ENCODE measurements at regions not wholly inside any gene's neighbourhood (a gene's known extent, or its start where the extent isn't known, plus 50 kb on each side); places are given as distances from the start of the nearest gene placed in this dataset.

DNA sequence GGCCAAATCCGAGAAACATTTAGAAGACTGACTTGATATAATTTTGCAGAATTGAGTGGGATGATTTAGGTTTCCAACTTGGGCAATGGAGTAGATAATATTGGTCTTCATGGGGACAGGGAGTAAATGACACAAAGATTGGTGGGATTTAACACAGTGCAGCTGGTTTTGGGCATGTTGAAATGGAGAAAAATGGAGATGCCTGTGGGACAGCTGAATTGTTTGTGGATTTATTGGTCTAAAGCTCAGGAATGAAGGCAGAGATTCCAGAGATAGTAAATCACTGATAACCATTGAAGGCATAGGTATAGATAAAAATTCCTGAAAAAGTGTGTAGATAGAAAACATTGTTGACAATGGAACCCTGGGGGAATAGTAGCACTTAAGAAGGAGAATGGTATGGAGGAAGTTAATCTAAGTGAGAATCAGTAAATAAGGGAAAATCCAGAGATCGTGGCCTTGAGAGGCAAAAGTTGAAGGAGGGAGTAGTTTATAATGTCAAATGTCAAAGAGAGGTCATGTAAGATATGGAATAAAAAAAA, 120.9 kb upstream of the ATP2B1 start:
- TF ChIP-seq, protein P1, sequence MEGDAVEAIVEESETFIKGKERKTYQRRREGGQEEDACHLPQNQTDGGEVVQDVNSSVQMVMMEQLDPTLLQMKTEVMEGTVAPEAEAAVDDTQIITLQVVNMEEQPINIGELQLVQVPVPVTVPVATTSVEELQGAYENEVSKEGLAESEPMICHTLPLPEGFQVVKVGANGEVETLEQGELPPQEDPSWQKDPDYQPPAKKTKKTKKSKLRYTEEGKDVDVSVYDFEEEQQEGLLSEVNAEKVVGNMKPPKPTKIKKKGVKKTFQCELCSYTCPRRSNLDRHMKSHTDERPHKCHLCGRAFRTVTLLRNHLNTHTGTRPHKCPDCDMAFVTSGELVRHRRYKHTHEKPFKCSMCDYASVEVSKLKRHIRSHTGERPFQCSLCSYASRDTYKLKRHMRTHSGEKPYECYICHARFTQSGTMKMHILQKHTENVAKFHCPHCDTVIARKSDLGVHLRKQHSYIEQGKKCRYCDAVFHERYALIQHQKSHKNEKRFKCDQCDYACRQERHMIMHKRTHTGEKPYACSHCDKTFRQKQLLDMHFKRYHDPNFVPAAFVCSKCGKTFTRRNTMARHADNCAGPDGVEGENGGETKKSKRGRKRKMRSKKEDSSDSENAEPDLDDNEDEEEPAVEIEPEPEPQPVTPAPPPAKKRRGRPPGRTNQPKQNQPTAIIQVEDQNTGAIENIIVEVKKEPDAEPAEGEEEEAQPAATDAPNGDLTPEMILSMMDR (IDR thresholded peaks at IDR 0.05): no peak
- TF ChIP-seq POLR2A (IDR thresholded peaks at IDR 0.05): no peak
